ENCODE measurements at regions not wholly inside any gene's neighbourhood (a gene's known extent, or its start where the extent isn't known, plus 50 kb on each side); places are given as distances from the start of the nearest gene placed in this dataset.

DNA sequence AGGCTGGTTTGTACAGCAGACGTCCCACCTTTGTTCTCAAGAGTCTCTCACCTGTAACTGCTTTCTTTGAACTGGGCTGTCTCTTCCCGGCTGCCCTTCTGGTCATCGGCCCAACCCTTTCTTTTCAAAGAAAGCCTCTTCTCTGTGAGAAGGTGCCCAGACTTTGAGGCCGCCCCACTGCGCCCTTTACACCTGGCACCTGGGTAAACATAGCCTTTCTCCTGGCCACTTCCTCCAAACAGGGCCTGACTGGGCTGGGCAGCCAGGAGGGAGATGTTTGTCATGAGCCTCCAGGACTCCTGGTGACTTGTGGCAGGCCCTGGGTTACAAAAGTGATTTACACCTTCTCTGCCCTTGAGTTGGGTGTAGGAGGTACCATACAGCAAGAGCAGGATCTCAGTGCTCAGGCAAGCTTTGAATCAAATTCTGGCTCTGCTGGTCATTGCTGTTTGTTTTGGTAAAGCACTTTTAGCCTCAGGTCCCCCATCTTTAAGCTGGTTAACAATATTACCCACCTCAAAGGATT, 127.2 kb upstream of the CXCL14 start:
- TF ChIP-seq, protein P1, sequence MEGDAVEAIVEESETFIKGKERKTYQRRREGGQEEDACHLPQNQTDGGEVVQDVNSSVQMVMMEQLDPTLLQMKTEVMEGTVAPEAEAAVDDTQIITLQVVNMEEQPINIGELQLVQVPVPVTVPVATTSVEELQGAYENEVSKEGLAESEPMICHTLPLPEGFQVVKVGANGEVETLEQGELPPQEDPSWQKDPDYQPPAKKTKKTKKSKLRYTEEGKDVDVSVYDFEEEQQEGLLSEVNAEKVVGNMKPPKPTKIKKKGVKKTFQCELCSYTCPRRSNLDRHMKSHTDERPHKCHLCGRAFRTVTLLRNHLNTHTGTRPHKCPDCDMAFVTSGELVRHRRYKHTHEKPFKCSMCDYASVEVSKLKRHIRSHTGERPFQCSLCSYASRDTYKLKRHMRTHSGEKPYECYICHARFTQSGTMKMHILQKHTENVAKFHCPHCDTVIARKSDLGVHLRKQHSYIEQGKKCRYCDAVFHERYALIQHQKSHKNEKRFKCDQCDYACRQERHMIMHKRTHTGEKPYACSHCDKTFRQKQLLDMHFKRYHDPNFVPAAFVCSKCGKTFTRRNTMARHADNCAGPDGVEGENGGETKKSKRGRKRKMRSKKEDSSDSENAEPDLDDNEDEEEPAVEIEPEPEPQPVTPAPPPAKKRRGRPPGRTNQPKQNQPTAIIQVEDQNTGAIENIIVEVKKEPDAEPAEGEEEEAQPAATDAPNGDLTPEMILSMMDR (IDR thresholded peaks at IDR 0.05; ENCODE audit: low read length): no peak
- TF ChIP-seq EZH2 (optimal IDR thresholded peaks at IDR 0.05; ENCODE audit: low read depth, low read length) (no peak), EZH2phosphoT487 (IDR thresholded peaks at IDR 0.05; ENCODE audit: low read length) (no peak)
